A204.1 (cell line): ENCODE measurements at regions not wholly inside any gene's neighbourhood (a gene's known extent, or its start where the extent isn't known, plus 50 kb on each side); places are given as distances from the start of the nearest gene placed in this dataset.
"Not testable (repeated sequence)": the region's sequence is repeated elsewhere in the genome, so short reads cannot be mapped to it uniquely, and the experiment has no call there.

Source experiments
- FAIRE-seq: peaks from 2 replicates; lab custom pipeline; 2012; peaks lifted over from hg19 to GRCh38; lab: Jason Lieb, UNC

DNA sequence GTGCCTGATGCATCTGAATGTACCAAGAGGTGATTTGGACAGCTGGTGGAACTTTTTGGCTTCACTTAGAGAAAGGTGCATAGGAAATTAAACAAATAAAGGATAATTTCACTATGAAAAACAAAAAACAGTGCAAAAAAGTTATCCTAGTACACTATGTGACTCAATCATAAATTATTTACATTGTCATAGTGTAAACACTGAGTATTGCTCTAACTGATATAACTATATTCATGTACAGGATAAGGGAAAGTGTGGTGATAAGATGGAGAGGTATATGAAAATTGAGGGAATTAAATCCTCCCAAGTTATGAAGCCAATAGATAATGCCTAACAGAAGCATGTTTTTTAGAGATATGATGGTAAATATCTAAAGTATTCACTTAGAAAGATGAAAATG is 50.2 kb upstream of the CPNE4 start:
- no peak for FAIRE-seq

DNA sequence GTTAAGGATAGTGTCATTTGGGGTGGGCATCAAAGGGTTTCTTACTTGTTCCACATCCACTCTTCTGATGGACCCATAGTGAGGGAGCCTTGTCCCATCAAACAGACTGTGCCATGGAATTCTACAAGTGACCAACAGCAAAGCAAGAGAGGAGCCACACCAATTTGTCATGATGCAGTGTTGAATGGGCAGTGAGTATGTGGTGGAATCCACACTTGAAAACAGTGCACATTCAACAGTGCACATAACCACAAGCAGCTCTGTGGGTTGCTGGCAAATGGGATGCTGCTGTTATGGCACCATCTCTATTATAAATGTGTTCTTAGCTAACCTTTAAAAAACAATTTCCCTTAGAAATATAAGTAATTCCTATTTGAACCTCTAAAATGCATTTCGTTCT is 52.5 kb upstream of the CPNE4 start:
- FAIRE-seq, result no peak

DNA sequence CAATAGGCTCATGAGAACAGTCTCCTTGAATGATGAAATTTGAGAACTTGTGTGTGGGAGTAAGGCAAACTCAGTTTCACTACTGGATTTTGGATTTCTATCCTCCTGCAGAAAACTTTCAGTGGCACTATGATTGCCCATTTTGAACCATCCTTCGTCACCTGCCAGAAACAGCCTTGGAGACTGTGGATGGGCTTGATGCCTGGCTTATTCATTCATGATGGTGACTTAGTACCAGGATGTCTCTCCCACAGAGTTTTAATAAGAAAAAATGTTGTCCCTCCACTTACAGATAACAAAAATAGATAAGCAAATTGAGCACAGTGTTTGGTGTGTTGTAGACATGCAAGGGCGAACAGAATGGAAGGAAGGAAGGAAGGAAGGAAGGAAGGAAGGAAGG is 53.5 kb upstream of the CPNE4 start:
- no peak for FAIRE-seq

DNA sequence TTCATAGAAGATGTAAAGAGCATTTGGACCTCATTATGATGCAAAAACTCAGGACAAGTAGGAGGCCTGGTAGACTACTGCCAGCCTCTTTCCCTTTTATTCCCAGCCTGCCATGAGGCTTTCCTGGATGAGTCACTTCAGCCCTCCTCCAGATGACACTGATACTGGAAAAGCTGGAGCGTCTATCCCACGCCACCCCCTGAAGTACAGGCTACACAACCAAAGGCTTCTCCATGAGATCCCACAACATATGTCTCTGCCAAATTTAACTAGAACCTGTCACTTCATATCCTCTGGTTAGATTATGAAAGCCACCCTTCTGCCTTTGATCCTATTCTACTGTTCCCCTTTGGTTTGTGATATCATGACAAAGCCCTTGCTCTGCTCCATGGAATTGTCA is 56.1 kb upstream of the CPNE4 start:
- no peak for FAIRE-seq

DNA sequence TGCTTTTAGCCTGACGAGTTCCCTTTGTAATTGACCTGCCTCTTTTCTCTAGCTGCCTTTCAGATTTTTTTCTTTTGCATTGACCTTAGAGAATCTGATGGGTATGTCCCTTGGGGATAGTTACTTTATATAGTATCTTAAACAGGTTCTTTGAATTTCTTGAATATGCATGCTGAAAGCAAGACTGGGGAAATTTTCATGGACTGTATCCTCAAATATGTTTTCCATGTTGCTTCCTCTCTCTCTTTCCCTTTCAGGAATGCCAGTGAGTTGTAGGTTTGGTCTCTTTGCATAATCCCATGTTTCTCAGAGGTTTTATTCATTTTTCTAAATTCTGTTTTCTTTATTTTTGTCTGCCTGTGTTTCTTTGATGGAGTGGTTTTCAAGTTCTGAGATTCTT is 81.8 kb upstream of the CPNE4 start:
- no peak for FAIRE-seq

DNA sequence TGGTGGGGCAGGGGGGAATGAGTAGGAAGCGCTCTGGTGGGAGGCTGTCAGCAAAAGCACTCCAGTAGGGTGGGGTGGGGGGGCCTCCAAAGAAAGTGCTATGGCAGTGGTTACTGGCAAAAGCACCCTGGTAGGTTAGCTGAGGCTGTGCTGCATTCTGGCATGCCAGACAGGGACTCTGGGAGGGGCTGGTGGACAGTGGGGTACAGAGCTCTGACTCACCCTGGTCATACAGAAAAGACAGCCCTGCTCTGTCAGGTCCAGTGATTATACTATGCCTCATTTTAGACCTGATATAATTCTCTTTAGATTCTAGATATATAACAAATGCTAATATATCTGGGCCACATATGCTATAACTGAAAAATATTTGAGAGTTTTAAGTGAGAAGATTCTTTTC is 82.8 kb upstream of the CPNE4 start:
- FAIRE-seq, result no peak

DNA sequence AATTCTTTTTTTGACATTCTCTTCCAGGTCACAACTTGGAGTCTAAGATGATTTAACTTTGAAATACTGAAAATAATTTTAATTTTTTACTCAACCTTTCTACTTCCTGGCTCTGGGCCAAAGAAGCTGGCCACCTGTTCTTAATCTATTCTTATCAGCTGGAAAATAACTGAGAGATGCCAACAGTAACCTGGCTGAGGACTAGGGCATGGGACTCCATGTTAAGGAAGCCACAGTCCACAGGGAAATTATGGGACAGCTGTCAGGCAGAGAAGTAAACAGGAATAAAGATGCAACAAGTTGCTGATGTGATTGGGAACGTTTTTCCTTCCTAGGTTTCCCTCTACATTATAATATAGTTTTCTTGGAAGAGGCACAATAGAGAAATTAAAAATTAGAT is 84.7 kb upstream of the CPNE4 start:
- FAIRE-seq, result no peak

DNA sequence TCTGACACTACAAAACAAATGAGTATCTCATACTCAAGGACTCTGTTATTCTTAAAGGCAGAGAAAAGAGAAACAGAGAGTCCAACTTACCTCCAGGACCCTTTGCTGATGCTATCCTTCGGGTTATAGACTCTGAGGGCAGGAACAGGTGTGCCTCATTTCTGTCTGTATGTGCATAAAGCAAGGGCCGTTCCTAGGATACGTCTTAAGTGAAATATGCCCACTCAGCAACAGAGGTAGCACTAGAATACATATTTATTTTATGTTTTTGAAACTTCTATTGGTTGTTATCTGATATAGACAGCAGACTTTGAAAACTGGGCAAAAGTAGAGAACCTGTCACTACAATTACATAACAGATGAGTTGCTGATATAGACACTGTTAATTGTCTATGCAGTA is 89.3 kb upstream of the CPNE4 start:
- FAIRE-seq, result no peak

DNA sequence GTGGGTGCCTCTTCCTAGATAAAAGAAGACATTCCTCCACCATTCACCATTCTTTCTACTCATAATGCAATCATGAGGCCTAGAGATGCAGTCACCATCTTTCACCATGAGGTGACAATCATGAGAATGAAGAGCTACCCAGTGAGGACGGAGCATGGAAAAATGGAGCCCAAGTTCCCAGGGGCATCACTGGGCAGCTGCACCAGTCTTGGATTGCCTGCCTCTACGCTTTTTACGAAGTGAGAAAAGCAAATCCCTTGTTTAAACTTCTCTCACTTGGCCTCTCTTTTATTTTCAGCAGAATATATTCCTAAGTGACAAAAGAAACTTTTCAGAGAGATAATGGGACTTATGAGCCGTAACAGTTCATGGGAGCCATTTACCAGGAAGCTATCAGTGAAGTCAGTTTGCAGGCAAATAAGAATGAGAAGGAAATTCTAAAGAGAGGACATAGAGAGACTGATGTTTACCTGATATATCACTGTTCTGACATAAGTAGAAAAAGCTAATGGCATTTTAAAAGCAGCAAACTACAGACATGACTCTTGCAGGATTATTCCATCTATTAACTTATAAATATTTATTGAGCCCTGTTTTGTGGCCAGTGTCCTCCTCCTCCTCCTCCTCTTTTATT is 90.0 kb upstream of the CPNE4 start:
- no peak for FAIRE-seq

DNA sequence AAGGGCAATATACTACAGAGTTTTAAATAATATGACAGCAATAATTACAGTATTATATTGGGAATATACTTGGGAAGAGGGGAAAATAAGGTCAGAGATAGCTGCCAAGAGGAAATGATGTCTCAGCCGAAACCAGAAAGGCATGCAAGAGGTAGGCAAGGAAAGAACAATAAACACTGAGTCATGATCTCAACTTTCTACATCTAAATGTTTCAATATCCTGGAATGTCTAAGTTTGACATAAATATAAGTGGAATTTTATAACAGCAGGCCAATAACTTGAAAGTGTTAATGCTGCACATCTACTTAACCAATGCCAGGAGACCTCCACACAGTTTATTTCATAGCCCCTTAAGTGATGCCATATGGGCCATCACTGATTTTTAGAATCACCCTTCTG is 99.8 kb upstream of the CPNE4 start:
- FAIRE-seq, result no peak

DNA sequence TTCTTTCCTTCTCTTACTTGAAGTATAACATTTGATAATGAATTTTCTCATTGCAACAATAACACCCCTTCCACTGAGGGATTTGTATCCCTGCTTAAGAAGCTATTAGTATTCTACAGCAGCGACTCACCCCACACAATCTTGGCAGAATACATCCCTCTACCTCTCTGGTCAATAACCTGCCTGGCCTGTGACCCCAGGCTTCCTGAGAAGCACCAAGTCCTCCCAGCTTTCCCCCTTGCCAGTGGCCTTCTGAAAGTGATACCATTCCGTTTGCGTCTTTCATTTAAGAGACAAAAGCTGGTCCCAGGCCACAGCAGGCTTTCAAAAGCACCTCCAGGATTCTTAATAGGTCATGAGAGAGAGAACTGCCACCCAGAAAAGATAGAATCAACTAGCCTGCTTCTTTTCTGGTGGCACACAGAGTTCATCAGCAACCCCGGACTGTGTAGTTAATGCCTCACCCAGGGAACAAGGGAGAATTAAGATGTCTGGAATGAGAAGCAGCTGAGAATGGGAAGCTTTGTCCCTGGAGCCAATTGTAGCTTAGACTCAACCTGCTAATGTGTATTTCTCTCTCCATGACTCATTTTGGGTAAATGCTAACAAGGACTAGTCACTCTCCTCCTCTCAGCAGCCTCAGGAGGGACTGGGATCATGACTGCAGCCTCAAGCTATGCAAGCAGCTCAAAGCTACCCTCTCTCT is 101.0 kb upstream of the CPNE4 start:
- no peak for FAIRE-seq

DNA sequence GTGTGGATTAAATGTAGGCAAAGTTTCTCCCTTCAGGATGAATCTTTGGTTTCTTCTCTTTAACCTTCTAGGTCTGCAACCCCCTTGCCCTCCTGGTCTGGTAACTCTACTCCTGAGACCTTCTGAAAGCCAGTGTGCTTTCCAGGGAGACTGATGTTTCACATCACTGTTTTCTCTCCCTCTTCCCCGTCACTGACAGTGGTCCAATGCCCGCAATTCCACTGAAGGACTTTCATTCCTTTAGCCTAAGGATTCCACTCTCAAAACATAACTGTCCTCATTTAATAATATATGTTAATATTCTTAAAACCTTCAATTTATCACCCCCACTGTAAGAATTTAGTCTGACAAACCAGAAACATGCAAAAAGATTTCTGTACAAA is 101.5 kb upstream of the CPNE4 start:
- FAIRE-seq, result no peak

DNA sequence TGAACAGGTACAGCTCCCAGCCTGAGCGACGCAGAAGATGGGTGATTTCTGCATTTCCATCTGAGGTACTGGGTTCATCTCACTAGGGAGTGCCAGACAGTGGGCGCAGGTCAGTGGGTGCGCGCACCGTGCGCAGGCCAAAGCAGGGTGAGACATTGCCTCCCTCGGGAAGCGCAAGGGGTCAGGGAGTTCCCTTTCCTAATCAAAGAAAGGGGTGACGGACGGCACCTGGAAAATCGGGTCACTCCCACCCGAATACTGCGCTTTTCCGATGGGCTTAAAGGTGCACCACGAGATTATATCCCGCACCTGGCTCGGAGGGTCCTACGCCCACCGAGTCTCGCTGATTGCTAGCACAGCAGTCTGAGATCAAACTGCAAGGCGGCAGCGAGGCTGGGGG is 102.1 kb upstream of the CPNE4 start:
- not testable (repeated sequence) for FAIRE-seq

DNA sequence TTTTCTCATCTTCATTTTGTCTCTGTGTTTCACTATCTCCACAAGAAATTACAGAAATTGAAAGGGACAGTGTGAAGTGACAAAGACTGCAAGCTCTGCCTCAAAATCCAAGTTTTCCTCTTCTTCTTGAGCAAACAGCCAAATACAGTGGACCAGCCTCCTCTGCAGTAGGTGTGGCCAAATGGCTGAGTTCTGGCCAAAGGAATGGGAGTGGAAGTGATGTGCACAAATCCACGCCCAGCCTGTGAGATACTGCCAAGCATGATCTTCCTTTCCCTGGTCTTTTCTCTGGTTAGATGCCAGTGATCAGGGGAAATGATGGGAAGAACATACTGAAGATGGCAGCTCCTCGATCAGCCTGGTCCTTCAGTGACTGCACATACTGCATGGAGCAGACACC is 111.0 kb upstream of the CPNE4 start:
- FAIRE-seq, result no peak

DNA sequence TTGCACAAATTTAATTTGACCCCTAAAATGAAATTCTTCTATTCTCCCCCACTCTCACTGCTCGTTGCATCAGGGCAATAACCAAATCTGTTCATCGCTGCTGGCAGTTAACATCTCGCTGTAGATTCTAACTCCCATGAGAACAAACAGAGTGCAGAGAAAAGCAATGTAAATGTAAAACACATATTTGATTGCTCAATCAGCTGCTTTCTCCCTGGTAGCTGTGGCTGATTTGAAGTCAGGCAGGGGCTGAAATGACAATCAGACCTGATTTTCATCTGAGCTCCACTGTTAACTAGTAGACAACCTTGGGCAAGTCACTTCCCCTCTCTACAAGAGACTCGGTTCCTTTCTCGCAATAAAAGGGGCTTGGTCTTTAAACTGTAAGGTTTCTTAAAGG is 119.8 kb upstream of the CPNE4 start:
- FAIRE-seq, result no peak

DNA sequence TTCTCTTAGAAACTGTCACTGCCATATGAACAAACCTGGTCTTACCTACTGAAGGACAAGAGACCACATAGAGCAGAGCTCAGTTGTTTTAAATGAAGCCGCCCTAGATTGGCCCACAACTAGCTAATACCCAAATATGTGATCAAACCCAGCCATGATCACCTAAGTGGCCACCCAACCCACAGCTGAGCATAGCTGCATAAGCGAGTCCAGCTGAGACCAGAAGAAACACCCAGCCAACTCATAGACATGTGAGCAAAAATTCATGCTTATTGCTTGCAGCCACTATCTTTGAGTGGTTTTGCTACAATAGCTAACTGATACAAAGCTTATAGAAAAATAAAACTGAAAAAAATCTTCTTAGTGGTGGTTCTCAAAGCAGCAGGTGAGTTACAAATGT is 124.3 kb upstream of the CPNE4 start:
- FAIRE-seq, result no peak

DNA sequence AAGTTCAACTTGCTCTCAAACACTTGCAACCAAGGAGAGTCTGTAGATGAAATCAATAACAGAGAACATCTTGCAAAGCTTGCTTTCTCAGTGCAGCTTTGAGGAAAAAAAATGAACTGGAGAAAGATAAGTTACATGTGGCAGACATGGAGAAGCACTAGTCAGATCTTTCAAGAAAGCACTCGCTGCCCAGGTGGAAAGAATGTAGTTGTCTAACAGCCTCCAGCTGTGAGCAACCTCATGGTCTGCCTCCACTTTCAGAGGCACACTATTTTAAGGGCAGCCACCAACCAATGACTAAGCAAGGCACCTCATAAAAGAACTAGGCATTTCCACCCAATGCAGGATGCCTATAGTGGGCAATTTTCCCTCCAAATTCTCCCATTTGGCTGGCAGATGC is 125.4 kb upstream of the CPNE4 start:
- FAIRE-seq, result no peak

DNA sequence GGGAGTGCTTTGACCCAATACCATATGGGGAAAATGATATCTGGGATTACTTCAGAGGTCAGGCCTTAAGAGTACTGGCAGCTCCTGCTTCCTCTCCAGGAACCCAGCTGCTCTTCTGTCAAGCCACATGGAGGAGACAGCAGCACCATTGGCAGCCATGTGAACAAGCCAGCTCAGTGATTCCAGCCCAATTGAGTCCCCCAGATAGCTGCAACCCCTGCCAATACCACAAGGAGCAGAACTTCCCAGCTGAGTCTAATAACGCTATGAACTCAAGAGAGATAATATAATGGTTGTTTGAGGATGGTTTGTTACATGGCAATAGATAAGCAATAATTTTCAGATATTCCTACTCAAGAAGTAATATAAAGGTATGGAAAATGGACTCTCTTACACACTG is 126.8 kb upstream of the CPNE4 start:
- no peak for FAIRE-seq

DNA sequence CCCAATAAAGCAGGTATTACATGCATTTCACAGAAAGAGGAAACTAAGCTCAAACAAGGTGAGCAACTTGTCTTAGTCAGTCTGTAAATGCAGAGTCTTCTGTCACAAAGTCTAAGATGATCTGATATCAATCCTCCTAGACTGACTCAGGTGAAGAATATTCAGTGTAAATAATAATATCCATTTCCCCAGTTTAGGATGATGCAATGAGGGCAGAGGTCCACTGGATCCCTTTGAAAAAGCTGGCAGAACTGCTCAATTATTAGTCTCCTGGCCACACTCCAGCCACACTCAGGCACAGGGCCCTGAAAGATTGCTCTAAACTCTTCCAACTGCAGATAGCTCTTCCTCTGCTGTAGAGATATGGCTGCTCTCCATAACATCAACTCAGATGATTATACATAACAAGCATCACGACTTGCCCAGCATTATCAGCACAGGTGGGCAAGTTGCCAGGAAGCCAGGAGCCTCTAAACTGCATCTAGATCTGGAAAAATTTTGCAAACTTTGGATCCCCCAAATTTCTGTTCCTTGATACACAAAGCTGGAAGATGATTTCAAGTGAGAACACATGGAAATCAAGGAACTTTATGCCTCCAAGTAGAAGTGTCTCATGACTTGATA is 129.8 kb upstream of the CPNE4 start:
- FAIRE-seq, result no peak

DNA sequence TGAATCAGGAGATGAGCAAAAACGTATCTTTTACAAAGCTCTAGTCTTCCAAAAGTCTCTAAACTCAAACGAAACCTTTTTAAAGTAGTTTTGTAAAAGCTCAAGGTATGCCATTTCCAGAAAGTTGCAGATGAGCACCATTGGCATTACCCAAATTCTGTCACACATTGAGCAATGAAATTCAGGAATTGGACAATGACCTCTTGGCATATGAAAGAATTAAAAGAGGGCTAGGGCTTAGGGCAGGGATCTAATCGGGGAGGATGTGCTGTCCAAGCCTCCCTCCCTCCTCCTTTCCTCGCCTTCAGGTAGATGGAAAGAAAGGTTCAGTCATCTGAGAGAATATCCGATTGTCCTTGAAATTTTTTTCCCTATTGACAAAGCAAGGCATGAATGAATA is 133.1 kb upstream of the CPNE4 start:
- FAIRE-seq, result no peak

DNA sequence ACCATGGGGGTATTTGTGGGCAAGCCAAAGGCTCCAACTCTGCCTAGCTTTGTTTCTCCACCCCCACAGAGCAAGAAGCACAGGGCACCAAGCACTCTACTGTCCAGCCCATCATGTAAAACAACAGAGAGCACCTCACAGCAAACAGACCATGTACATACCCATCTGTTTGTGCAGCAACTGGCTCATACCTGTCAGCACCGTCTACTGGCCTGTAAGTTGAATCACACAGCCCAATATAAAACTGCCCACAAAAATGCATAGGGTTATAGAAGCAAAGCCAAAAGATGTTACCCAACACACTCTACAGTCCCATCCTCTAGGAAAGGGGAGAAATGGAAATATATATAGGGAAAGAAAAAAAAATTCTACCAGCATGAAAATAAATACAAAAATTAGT is 139.7 kb upstream of the CPNE4 start:
- no peak for FAIRE-seq

DNA sequence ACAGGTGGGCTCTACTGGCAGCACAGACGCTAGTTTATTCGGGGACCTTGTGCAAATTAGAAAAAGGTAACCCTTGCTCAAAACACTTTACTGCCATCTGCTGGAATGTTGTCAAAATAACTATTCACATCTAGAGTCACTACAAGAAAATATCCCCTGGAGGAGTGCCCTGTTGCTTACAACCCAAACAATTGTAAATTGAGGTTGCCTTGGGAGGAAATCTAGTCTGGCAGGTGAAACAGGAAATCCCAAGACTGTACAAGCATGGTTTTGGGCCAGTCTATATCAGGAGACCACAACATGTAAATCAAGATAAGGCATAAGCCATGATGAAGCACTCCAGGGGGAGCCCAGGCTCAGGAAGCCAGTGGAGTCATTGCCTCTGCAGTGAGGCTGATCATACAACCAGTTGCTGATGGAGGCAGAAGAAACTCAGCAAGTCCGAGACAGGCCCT is 136.8 kb upstream of the ACP3 start:
- peak; percentile 40 for FAIRE-seq

DNA sequence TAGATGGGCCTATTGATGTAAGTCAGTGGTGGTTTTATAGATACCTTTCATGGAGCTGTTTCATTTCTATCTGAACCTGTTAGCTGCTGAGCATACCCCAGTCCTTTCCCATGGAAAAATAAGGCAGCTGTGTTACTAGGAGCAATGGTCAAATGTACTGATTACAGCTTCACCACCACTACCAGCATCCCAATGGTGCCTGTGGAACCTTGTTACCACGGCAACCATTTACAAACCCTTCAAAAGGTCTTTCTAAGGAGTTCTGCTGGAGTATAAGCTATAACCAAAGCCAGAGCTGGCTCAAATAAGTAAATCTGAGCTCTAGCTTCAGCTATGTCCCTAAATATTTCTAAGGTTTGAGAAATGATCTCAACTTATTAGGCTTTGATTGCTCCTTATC is 133.4 kb upstream of the ACP3 start:
- FAIRE-seq, result no peak

DNA sequence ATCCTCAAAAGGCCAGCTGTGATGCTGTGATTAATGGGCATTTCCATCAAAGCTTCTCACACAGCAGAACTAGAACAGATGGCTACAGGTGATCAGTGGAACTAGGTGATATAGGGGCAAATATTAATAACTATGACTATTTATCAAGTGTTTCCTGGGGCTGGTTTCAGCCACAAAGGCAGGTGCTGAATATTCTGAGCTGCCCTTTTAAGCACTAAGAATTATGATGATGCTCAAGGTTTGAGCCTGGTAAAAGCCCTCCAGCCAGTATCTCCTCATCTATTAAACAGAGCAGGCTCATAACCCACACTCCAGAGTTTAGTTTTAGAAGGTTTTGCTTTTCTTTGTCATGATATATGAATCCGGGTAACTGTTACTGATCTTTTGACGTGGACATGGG is 129.5 kb upstream of the ACP3 start:
- no peak for FAIRE-seq
